H1 (cell line): ENCODE measurements at regions not wholly inside any gene's neighbourhood (a gene's known extent, or its start where the extent isn't known, plus 50 kb on each side); places are given as distances from the start of the nearest gene placed in this dataset.

ENCODE experiments used
- CHD7 ChIP-seq: fragments of 300-600 bp; sonication (generic); IDR thresholded peaks from 2 replicates; pipeline ENCODE4 v1.7.1; 2012; ENCODE audit warnings: low read length, moderate library complexity, mild to moderate bottlenecking, inconsistent platforms; ENCODE audit not compliant: insufficient replicate concordance
- E2F6 ChIP-seq: IDR thresholded peaks from 2 replicates; pipeline ENCODE4 v1.6.1; 2012; ENCODE audit warnings: inconsistent platforms
- HDAC2 ChIP-seq, 2 experiments: fragments of 300-600 bp in 1 of 2; sonication (generic) in 1 of 2; IDR thresholded peaks; 2 replicates each; pipeline ENCODE4 v1.6.1; 2011 to 2012; ENCODE audit warnings: low read depth in 2 of 2, low read length in 2 of 2, mild to moderate bottlenecking in 2 of 2, moderate library complexity in 2 of 2, borderline replicate concordance in 1 of 2, inconsistent platforms in 1 of 2
- HDAC6 ChIP-seq: IDR thresholded peaks from one replicate; pipeline ENCODE4 v1.7.1; 2012; ENCODE audit warnings: low read depth, mild to moderate bottlenecking, inconsistent platforms, low read length, moderate library complexity
- JUND ChIP-seq: IDR thresholded peaks from 2 replicates; pipeline ENCODE4 v1.6.1; 2011; ENCODE audit warnings: mild to moderate bottlenecking, improper control_type of control experiment, low read length
- KDM1A ChIP-seq: fragments of 200-600, 300-600 bp; sonication (generic); IDR thresholded peaks from 2 replicates; pipeline ENCODE4 v1.7.1; 2016; ENCODE audit warnings: mild to moderate bottlenecking, low read length, borderline replicate concordance
- SP2 ChIP-seq: IDR thresholded peaks from 2 replicates; pipeline ENCODE4 v1.6.1; 2012; ENCODE audit warnings: mild to moderate bottlenecking, low read length, inconsistent platforms
- SUZ12 ChIP-seq: fragments of 200-600 bp; sonication (generic); IDR thresholded peaks from 2 replicates; pipeline ENCODE4 v1.6.1; 2012; ENCODE audit warnings: mild to moderate bottlenecking, inconsistent platforms, low read length, moderate library complexity, mixed read lengths
- ZNF274 ChIP-seq: IDR thresholded peaks from 2 replicates; pipeline ENCODE4 v1.7.0; 2012; ENCODE audit warnings: low read length, borderline replicate concordance; ENCODE audit errors: extremely low read depth

GRCh38 chr2:120932881-120933280 lies 197.2 kb downstream of the GLI2 start (continued):
- TF ChIP-seq CHD7, result no peak
- no peak for TF ChIP-seq KDM1A
- TF ChIP-seq SUZ12, result no peak
- no peak for TF ChIP-seq ZNF274
- TF ChIP-seq HDAC2 (IDR thresholded peaks at IDR 0.05; ENCODE audit: borderline replicate concordance in 1 of 2, low read depth in 2 of 2, low read length in 2 of 2), result no peak
- TF ChIP-seq HDAC6, result no peak
- TF ChIP-seq JUND, result no peak
- TF ChIP-seq SP2, result no peak
- no peak for TF ChIP-seq E2F6
